DND-41 (cell line): ENCODE measurements at regions not wholly inside any gene's neighbourhood (a gene's known extent, or its start where the extent isn't known, plus 50 kb on each side); places are given as distances from the start of the nearest gene placed in this dataset.

Experiments
- ATAC-seq: fragments of 200-7000 bp; cut with Tn5 transposase; 3 replicates; pipeline ENCODE4 v1.9.1; 2021; ENCODE audit warnings: low read depth; ENCODE audit not compliant: insufficient read depth
- DNase-seq: peaks from one replicate; pipeline ENCODE4 v3.0.0-alpha.2; 2020
- H2AFZ ChIP-seq: 2 replicates; pipeline ENCODE4 v1.6.0; 2012; ENCODE audit warnings: low read depth, low read length
- H3K27ac ChIP-seq: 2 replicates; pipeline ENCODE4 v1.5.1; 2012; ENCODE audit warnings: low read length, inconsistent platforms
- H3K27me3 ChIP-seq: fragments of 200-600 bp; sonication (generic); 2 replicates; pipeline ENCODE4 v1.6.0; 2012; ENCODE audit warnings: low read length, mild to moderate bottlenecking, inconsistent platforms; ENCODE audit not compliant: insufficient read depth, poor library complexity
- H3K36me3 ChIP-seq: 2 replicates; pipeline ENCODE4 v1.5.1; 2012; ENCODE audit warnings: low read length, inconsistent platforms; ENCODE audit not compliant: insufficient read depth
- H3K4me1 ChIP-seq: 2 replicates; pipeline ENCODE4 v1.5.1; 2012; ENCODE audit warnings: mild to moderate bottlenecking, low read length; ENCODE audit not compliant: insufficient read depth
- H3K4me2 ChIP-seq: 2 replicates; pipeline ENCODE4 v1.6.0; 2012; ENCODE audit warnings: mild to moderate bottlenecking, moderate library complexity, low read length, inconsistent platforms; ENCODE audit not compliant: insufficient read depth
- H3K4me3 ChIP-seq, 2 experiments: fragments of 200-600 bp in 1 of 2; shearing (Covaris generic) in 1 of 2; 2 replicates each; pipeline ENCODE4 v1.5.1; 2012 to 2016; ENCODE audit warnings: inconsistent platforms in 2 of 2, low read length in 2 of 2, mild to moderate bottlenecking in 2 of 2, low read depth in 1 of 2, moderate library complexity in 1 of 2
- H3K79me2 ChIP-seq: 2 replicates; pipeline ENCODE4 v1.6.0; 2012; ENCODE audit warnings: low read length, inconsistent platforms; ENCODE audit not compliant: insufficient read depth
- H3K9ac ChIP-seq: 2 replicates; pipeline ENCODE4 v1.6.0; 2012; ENCODE audit warnings: low read depth, mild to moderate bottlenecking, inconsistent platforms, low read length, moderate library complexity
- H3K9me3 ChIP-seq: 2 replicates; pipeline ENCODE4 v1.5.1; 2012; ENCODE audit warnings: low read length, moderate library complexity, mild to moderate bottlenecking, inconsistent platforms; ENCODE audit not compliant: insufficient read depth, severe bottlenecking
- H4K20me1 ChIP-seq: 2 replicates; pipeline ENCODE4 v1.6.0; 2012; ENCODE audit warnings: low read length; ENCODE audit not compliant: insufficient read depth
- CTCF ChIP-seq: IDR thresholded peaks from 2 replicates; pipeline ENCODE4 v1.5.1; 2012; ENCODE audit warnings: borderline replicate concordance, low read length, moderate library complexity, mild to moderate bottlenecking; ENCODE audit not compliant: poor library complexity, severe bottlenecking; ENCODE audit errors: extremely low read depth
- EZH2 ChIP-seq: IDR thresholded peaks from 3 replicates; pipeline ENCODE4 v1.6.1; 2012; ENCODE audit warnings: borderline replicate concordance, low read depth, mild to moderate bottlenecking, moderate library complexity, low read length, inconsistent platforms; ENCODE audit not compliant: severe bottlenecking

GRCh38 chr5:107247427-107247826 lies 423.3 kb downstream of the EFNA5 start:
- no peak for ATAC-seq
- Histone ChIP-seq H3K27me3 (no peaks in the 10 kb centered on the region), H3K9me3 (no peaks in the 10 kb centered on the region), H3K4me3 (no peak overlapping the region), H4K20me1 (no peaks in the 10 kb centered on the region), H2AFZ (no peak overlapping the region), H3K4me2 (no peak overlapping the region), H3K79me2 (no peaks in the 10 kb centered on the region), H3K36me3 (no peaks in the 10 kb centered on the region), H3K9ac (no peak overlapping the region), H3K4me1 (no peaks in the 10 kb centered on the region), H3K27ac (no peak overlapping the region)
- DNase-seq = no peak
- TF ChIP-seq EZH2 (no peak), CTCF (no peak)

GRCh38 chr5:107243220-107243579 lies 427.5 kb downstream of the EFNA5 start:
- H3K4me3 ChIP-seq = no peak overlapping the region
- no peaks in the 10 kb centered on the region for H4K20me1 ChIP-seq
- H3K79me2 ChIP-seq = no peaks in the 10 kb centered on the region
- no peaks in the 10 kb centered on the region for H3K4me1 ChIP-seq
- H3K9ac ChIP-seq = no peak overlapping the region
- ATAC-seq (no peak), DNase-seq (no peak)
- H2AFZ ChIP-seq = no peak overlapping the region
- H3K36me3 ChIP-seq = no peaks in the 10 kb centered on the region
- no peak for TF ChIP-seq EZH2
- no peak for TF ChIP-seq CTCF
- no peaks in the 10 kb centered on the region for H3K27me3 ChIP-seq
- no peak overlapping the region for H3K4me2 ChIP-seq
- H3K27ac ChIP-seq = no peak overlapping the region
- no peaks in the 10 kb centered on the region for H3K9me3 ChIP-seq

GRCh38 chr5:107242411-107243219 lies 428.1 kb downstream of the EFNA5 start:
- Histone ChIP-seq H2AFZ (no peak overlapping the region), H3K4me2 (no peak overlapping the region), H3K4me1 (no peaks in the 10 kb centered on the region), H3K36me3 (no peaks in the 10 kb centered on the region), H3K9me3 (no peaks in the 10 kb centered on the region), H3K9ac (no peak overlapping the region), H3K4me3 (no peak overlapping the region), H4K20me1 (no peaks in the 10 kb centered on the region), H3K79me2 (no peaks in the 10 kb centered on the region), H3K27me3 (no peaks in the 10 kb centered on the region), H3K27ac (no peak overlapping the region)
- ATAC-seq (no peak), DNase-seq (no peak)
- TF ChIP-seq EZH2 (no peak), CTCF (no peak)
